H1 (cell line): ENCODE measurements at regions not wholly inside any gene's neighbourhood (a gene's known extent, or its start where the extent isn't known, plus 50 kb on each side); places are given as distances from the start of the nearest gene placed in this dataset.

Source experiments
- RNF2 ChIP-seq: fragments of 200-900, 300-1000 bp; sonication (generic); IDR thresholded peaks from 2 replicates; pipeline ENCODE4 v1.7.1; 2016; ENCODE audit warnings: borderline replicate concordance, low read depth, mild to moderate bottlenecking, antibody characterized with exemption, low read length; ENCODE audit not compliant: poor library complexity, severe bottlenecking; ENCODE audit errors: missing control alignments

DNA sequence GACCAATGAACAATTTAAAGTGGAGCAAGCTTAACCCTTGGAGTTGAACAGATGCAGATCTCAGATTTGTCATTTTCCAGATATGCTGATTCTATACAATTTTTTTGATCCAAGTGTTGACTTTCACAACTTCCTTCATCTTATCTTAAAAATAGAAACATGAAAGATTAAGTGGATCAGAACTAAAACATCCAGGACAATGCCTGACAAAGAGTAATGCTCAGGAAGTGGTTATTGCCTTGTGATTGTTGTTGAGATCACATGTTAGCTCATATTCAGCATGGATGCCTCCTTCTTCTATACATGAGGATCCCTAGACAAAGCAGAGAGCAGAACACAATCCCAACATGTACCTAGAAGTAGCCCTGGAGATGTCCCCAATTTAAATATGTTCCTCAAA, 160.9 kb downstream of the PPARGC1A start (continued):
- TF ChIP-seq RNF2 = no peak
